Stimulated activated CD8-positive, alpha-beta memory T cell treated with anti-CD3 and anti-CD28 coated beads, Interleukin-4, amount 100 ng/mL, for 4 hours (primary cell): ENCODE measurements at regions not wholly inside any gene's neighbourhood (a gene's known extent, or its start where the extent isn't known, plus 50 kb on each side); places are given as distances from the start of the nearest gene placed in this dataset.
"Not testable (repeated sequence)": the region's sequence is repeated elsewhere in the genome, so short reads cannot be mapped to it uniquely, and the experiment has no call there.

Experiments used
- DNase-seq, 2 donors: peaks; one replicate each; pipeline ENCODE4 v3.0.0-alpha.2; 2020; ENCODE audit warnings: low read depth in 2 of 2, low spot score in 1 of 2

GRCh38 chr20:51129147-51129776 lies 106.4 kb upstream of the KCNG1 start:
- DNase-seq: no peak

DNA sequence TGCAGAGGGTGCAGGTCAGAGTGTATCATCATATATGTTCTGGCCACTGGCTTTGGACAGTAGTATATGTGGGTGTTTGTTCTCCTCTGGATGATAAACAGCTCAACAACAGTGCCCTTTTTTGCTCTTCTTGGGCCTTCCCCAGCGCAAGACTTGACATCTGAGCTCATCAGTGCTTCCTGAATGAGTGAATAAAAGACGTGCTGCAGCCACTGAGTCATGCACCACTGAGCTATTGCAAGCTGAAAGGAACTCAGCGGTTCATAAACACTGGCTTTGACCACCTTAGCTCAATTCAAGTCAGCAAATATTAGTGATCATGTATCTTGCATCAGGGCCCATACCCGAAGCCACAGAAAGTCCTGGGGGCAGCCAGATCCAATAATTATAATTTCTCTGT lies 105.3 kb upstream of the KCNG1 start:
- DNase-seq: no peak

GRCh38 chr20:51127713-51128112 lies 104.8 kb upstream of the KCNG1 start:
- no peak for DNase-seq

DNA sequence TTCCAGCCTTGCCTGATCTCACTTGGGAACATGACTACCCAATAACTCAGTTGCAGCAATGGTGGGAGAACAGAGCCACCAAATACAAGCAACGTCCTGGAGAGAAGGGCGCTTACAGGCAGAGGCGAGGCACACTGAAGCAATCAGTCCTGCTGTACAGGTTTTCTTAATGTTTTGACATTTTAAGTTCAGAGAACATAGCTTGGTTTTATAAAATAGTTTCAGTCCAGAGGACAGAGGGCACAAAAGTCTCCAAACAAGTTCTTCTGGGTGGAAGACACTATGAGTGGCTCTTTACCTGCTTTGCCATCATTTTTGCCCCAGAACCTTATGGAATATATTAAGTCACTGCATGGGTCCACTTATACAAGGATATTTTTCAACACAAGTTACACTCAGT lies 103.4 kb upstream of the KCNG1 start:
- DNase-seq: no peak

DNA sequence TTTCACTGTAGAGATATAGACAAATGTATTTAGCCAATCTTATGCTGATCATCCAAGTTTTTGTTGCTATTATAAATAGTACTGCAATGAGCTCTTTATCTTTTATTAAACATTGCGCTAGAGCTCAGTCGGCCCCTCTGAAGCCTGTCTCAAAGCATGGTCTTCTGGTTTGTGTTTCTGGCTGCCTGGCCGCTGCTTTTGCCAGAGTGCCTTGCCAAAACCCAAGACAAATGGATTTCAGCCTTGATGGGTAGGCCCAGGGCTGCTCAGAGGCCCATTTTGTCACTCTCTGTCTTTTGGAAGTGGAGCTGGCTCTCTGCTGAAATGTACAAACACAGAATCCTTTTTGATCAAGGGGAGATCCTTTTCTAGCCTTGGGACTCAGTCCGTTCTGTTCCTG lies 102.9 kb upstream of the KCNG1 start:
- DNase-seq: no peak

DNA sequence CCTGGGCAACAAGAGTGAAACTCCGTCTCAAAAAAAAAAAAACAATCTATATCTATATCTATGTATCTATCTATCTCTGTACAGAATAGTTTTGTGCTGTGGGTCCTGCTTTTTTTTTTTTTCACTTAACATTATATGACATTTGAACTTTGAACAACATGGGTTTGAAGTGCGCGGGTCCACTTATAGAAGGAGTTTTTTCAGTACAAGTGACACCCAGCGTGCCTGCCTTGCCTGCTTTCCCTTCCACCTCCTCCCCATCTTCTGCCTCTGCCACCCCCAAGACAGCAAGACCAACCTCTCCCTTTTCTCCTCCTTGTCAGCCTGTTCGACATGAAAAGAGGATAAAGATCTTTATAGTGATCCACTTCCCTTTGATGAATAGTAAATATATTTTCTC lies 102.2 kb upstream of the KCNG1 start:
- no peak for DNase-seq

DNA sequence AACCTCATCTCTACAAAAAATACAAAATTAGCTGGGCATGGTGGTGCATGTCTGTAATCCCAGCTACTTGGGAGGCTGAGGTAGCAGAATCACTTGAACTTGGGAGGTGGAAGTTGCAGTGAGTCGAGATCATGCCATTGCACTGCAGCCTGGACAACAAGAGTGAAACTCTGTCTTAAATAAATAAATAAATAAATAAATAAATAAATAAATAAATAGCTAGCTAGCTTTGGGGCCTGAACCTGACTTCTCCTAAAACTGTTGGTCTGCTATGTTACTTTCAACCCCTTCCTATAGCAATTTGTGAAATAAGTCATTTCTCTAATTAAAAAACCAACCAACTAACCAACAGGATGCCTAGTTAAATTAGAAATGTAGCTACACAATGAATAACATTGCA lies 101.0 kb upstream of the KCNG1 start:
- DNase-seq: not testable (repeated sequence)

GRCh38 chr20:51122931-51123658 lies 100.2 kb upstream of the KCNG1 start:
- DNase-seq: no peak

- DNase-seq: no peak
Observed at GRCh38 chr20:51121901-51122412, 99.0 kb upstream of the KCNG1 start.

- DNase-seq: no peak
Observed at GRCh38 chr20:51121272-51121671, 98.4 kb upstream of the KCNG1 start.

DNA sequence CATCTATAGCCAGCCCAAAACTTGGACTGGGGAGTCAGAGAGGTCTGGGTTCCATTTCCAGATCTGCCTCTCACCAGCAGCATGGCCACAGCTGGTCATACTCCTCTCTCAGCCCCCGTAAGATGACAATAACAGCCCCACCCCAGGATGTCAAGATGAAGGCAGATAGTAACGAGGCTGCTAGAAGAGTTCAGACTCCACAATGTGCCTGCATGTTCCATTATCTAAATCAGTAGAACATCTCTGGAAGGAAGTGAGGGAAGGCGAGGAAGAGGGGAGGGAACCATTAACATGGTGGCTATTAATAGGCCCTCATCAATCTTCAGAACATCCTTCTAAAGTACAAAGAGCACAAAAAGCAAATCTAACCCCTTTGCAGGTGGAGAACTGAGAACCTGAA lies 98.0 kb upstream of the KCNG1 start:
- no peak for DNase-seq

- no peak for DNase-seq
Observed at GRCh38 chr20:51120438-51120837, 97.5 kb upstream of the KCNG1 start.

GRCh38 chr20:51119914-51120313 lies 97.0 kb upstream of the KCNG1 start:
- DNase-seq: no peak

DNA sequence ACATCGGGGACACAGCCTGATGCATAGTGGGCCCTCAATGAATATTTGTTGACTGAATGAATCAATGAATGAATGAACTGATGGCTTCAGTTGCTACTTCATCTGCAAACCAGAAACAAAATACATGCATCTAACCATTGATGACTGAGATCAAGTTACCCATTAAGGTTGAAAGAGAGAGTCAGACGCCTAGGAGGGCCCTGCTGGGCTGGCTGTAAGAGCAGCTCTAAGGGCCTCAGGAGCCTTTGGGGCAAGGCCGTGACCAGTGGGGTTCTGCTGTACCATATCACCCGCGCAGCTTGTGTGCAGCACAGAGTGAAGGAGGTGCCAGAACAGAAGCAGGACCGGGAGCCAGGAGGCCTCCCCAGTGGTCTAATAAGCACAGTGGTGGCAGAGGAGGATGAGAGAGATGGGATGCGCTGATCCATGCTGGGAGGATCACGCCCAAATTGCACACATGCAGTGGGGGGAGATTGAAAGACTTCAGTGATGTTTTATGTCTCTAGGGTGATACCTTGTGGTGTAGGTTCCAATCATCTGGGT lies 96.1 kb upstream of the KCNG1 start:
- no peak for DNase-seq

GRCh38 chr20:51118216-51118615 lies 95.3 kb upstream of the KCNG1 start:
- no peak for DNase-seq

- DNase-seq: no peak
Observed at GRCh38 chr20:51116765-51117686, 94.1 kb upstream of the KCNG1 start.

- no peak for DNase-seq
Observed at GRCh38 chr20:51111290-51111689, 88.4 kb upstream of the KCNG1 start.

GRCh38 chr20:51108638-51109363 lies 85.9 kb upstream of the KCNG1 start:
- no peak for DNase-seq

GRCh38 chr20:51106011-51106410 lies 83.1 kb upstream of the KCNG1 start:
- no peak for DNase-seq

DNA sequence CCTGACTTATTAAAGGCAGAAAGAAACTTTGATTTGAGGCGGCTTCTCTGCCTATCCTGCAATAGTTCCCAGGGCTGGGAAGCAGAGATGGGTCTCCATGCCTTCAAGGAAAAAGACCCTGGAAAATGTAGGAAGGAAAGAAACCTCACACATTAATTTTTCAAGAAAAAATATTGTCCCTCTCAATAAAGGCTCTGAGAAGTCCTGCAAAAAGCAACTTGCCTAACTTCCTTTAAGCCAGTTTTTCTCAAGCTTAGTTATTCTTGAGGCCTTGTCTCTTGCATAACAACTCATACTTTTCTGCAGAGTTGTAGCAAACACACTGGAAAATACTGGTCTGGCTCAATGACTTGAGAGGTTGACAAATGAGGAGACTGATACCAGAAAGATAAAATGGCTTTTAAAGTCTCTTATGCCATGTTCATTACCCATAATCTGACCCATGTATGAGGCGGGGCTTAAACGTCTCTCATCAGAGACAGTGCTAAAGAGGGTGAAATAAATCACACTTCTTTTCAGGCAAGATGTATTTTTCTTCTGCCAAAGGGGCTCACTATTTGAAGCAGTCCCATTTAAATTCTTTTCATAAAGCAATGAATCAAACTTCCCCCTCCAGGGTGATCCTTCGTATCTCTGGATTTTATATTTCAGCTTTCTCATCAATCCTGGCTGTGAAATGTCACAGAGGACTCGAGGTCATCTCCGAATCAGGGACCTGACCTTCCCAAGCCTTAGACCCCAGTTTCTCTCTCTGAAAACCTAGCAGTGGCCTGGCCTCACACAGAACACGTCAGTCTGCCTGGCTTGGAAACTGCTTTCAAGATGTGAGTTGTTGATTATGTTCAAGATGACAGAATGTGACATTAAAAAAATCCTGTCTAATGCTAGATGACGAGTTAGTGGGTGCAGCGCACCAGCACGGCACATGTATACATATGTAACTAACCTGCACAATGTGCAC lies 82.3 kb upstream of the KCNG1 start:
- no peak for DNase-seq
